K562 (cell line): ENCODE measurements at regions not wholly inside any gene's neighbourhood (a gene's known extent, or its start where the extent isn't known, plus 50 kb on each side); places are given as distances from the start of the nearest gene placed in this dataset.

Source experiments
- ATAC-seq: fragments of 200-7000 bp; cut with Tn5 transposase; 3 replicates; pipeline ENCODE4 v1.9.1; 2020; ENCODE audit warnings: moderate library complexity
- BruUV-seq: library from RNA; stranded (reverse); fragments of 400-500 nt; replicated peaks from 2 replicates; lab custom pipeline; 2021; lab: Mats Ljungman, UMichigan
- CTCF ChIA-PET: fragments of 300-600 bp; formaldehyde crosslinking; extraction: SDS; loops from one replicate; lab custom pipeline; 2021; ENCODE audit warnings: low intra/inter-chr PET ratio; lab: Yijun Ruan, JAX
- POLR2A ChIA-PET: fragments of 300-600, 350-650 bp; sonication (Branson Sonifier 250); formaldehyde crosslinking; extraction: SDS; loops from one replicate; lab custom pipeline; 2021; ENCODE audit warnings: antibody characterized with exemption, inconsistent platforms; lab: Yijun Ruan, JAX
- DNase-seq, 4 experiments: peaks; one replicate each; pipeline versions ENCODE4 v3.0.0 to v3.0.0-alpha.2; 2011 to 2018; ENCODE audit warnings: low spot score in 3 of 4, mixed read lengths in 3 of 4; ENCODE audit errors: extremely low read depth in 1 of 4
- FAIRE-seq: peaks from 2 replicates; lab custom pipeline; 2011; peaks lifted over from hg19 to GRCh38; lab: Jason Lieb, UNC
- H2AFZ ChIP-seq: 2 replicates; pipeline ENCODE4 v1.6.0; 2011; ENCODE audit warnings: low read depth, low read length, control low read depth, inconsistent platforms
- H3K27ac ChIP-seq: fragments of 200-600 bp; 3 replicates; pipeline ENCODE4 v1.8.0; 2011; ENCODE audit warnings: low read depth, mild to moderate bottlenecking, control low read depth, inconsistent platforms, low read length, moderate library complexity, mixed read lengths; ENCODE audit errors: extremely low read depth
- H3K27me3 ChIP-seq, 2 experiments: fragments of 300-600 bp in 1 of 2; 2 replicates in 1 of 2; 3 replicates in 1 of 2; pipeline versions ENCODE4 v1.6.0 to v1.8.0; 2011; ENCODE audit warnings: inconsistent platforms in 2 of 2, low read length in 2 of 2, mild to moderate bottlenecking in 1 of 2, mixed read lengths in 1 of 2, moderate library complexity in 1 of 2; ENCODE audit not compliant: control insufficient read depth in 2 of 2, insufficient read depth in 2 of 2
- H3K36me3 ChIP-seq: fragments of 300-600 bp; 3 replicates; pipeline ENCODE4 v1.8.0; 2011; ENCODE audit warnings: mild to moderate bottlenecking, low read length, inconsistent platforms; ENCODE audit not compliant: control insufficient read depth, insufficient read depth
- H3K4me1 ChIP-seq, 2 experiments: fragments of 200-600 bp in 1 of 2; replicated peaks in 1 of 2; 2 replicates in 1 of 2; 3 replicates in 1 of 2; pipeline versions ENCODE4 v1.5.1 to v1.8.0; 2011; ENCODE audit warnings: inconsistent platforms in 2 of 2, low read length in 2 of 2, mild to moderate bottlenecking in 1 of 2, mixed read lengths in 1 of 2, moderate library complexity in 1 of 2; ENCODE audit not compliant: control insufficient read depth in 2 of 2, insufficient read depth in 2 of 2
- H3K4me2 ChIP-seq: 2 replicates; pipeline ENCODE4 v1.6.1; 2011; ENCODE audit warnings: low read length, control low read depth, inconsistent platforms, mixed read lengths; ENCODE audit not compliant: insufficient read depth
- H3K4me3 ChIP-seq: fragments of 200-600 bp; sonication (generic), shearing (Covaris generic); 2 replicates; pipeline ENCODE4 v1.5.1; 2016; ENCODE audit warnings: control low read depth, inconsistent platforms
- H3K79me2 ChIP-seq: fragments of 200-600 bp; 3 replicates; pipeline ENCODE4 v1.8.0; 2011; ENCODE audit warnings: low read length, inconsistent platforms; ENCODE audit not compliant: control insufficient read depth, insufficient read depth
- H3K9ac ChIP-seq, 2 experiments: 2 replicates each; pipeline versions ENCODE4 v1.6.0 to v1.6.1; 2011; ENCODE audit warnings: low read depth in 2 of 2, low read length in 2 of 2, control low read depth in 1 of 2, inconsistent platforms in 1 of 2, mild to moderate bottlenecking in 1 of 2, mixed read lengths in 1 of 2; ENCODE audit not compliant: insufficient read depth in 1 of 2
- H3K9me1 ChIP-seq: one replicate; pipeline ENCODE4 v1.6.0; 2011; ENCODE audit warnings: inconsistent platforms, mild to moderate bottlenecking, low read length, moderate library complexity; ENCODE audit not compliant: control insufficient read depth, insufficient read depth
- H3K9me3 ChIP-seq: replicated peaks from 2 replicates; pipeline ENCODE4 v1.5.1; 2011; ENCODE audit warnings: low read depth, low read length, inconsistent platforms; ENCODE audit not compliant: control insufficient read depth, insufficient read depth
- H4K20me1 ChIP-seq: replicated peaks from 2 replicates; pipeline ENCODE4 v1.6.1; 2011; ENCODE audit warnings: low read length, inconsistent platforms, mixed read lengths; ENCODE audit not compliant: control insufficient read depth, insufficient read depth
- E2F4 ChIP-seq: sonication (generic); formaldehyde crosslinking; IDR thresholded peaks from 2 replicates; pipeline ENCODE4 v1.8.0; 2022; ENCODE audit warnings: mild to moderate bottlenecking, low read depth, missing genetic modification reagents
- HLTF ChIP-seq: fragments of 450-650 bp; IDR thresholded peaks from 2 replicates; pipeline ENCODE4 v1.6.1; 2016
- LARP7 ChIP-seq: fragments of 450-650 bp; IDR thresholded peaks from 2 replicates; pipeline ENCODE4 v1.6.1; 2016
- MITF ChIP-seq: IDR thresholded peaks from 2 replicates; pipeline ENCODE4 v1.6.1; 2014; ENCODE audit warnings: antibody characterized with exemption
- SMAD2 ChIP-seq: fragments of 150-350 bp; IDR thresholded peaks from 2 replicates; pipeline ENCODE4 v1.6.1; 2014; ENCODE audit warnings: low read depth, mild to moderate bottlenecking, low read length
- SREBF2 ChIP-seq: sonication (generic); formaldehyde crosslinking; IDR thresholded peaks from 2 replicates; pipeline ENCODE4 v1.4.0; 2020; ENCODE audit warnings: mild to moderate bottlenecking, missing genetic modification reagents
- ZNF512 ChIP-seq: IDR thresholded peaks from 2 replicates; pipeline ENCODE4 v1.6.1; 2016; ENCODE audit warnings: missing genetic modification characterization, missing compliant biosample characterization
- WGBS: fragments of 100-300 bp; shearing (Covaris generic); methylation state at CpG from one replicate; pipeline ENCODE4 v1.1.6; 2016; ENCODE audit warnings: low coverage, mixed read lengths; ENCODE audit not compliant: insufficient coverage; ENCODE audit errors: missing lambda C conversion rate; 5-methylcytosine and 5-hydroxymethylcytosine counted together
- in situ Hi-C: fragments of 300-500 bp; cut with MboI; formaldehyde crosslinking; loops from 4 replicates; pipeline ENCODE4 v1.15.0; 2018; ENCODE audit warnings: inconsistent platforms, mixed read lengths
- intact Hi-C: fragments of 100-400 bp; cut with micrococcal nuclease; formaldehyde crosslinking; loops from 2 replicates; pipeline ENCODE4 v1.14.2; 2022

GRCh38 chr9:90423661-90424193, 218.9 kb downstream of the DIRAS2 start:
- DNase-seq (no peak), FAIRE-seq (no peak)
- no TSS peak for BruUV-seq
- Histone ChIP-seq H3K4me1 (no peaks in the 10 kb centered on the region), H3K9ac (no peak overlapping the region), H3K79me2 (no peaks in the 10 kb centered on the region), H3K36me3 (no peaks in the 10 kb centered on the region), H3K27ac (no peak overlapping the region), H3K9me1 (no peaks in the 10 kb centered on the region)
- TF ChIP-seq SMAD2 (no peak), SREBF2 (CRISPR knock-in tag) (no peak), E2F4 (no peak), HLTF (no peak), ZNF512 (tag) (no peak), LARP7 (no peak), MITF (no peak)
- TF ChIP-seq, all 486 proteins: peak for 0
- no peak for ATAC-seq
- Histone ChIP-seq H3K27me3 (no peaks in the 10 kb centered on the region; a peak in 1 of 5 replicates), H3K4me3 (no peak overlapping the region), H4K20me1 (no peaks in the 10 kb centered on the region), H3K9me3 (no peaks in the 10 kb centered on the region), H2AFZ (no peak overlapping the region), H3K4me2 (no peak overlapping the region)
- in situ Hi-C loops = no loop called here
- POLR2A ChIA-PET = interaction anchor here (0.6 kb wide), 1 partner anchor 12 kb away, joined by 4 read pairs; no protein-coding TSS in a partner anchor
- intact Hi-C loops = no loop called here
- CTCF ChIA-PET = no interaction called here
- 0% methylated on average over 6 of the region's 10 CpGs for WGBS
